ENCODE measurements at regions not wholly inside any gene's neighbourhood (a gene's known extent, or its start where the extent isn't known, plus 50 kb on each side); places are given as distances from the start of the nearest gene placed in this dataset.

DNA sequence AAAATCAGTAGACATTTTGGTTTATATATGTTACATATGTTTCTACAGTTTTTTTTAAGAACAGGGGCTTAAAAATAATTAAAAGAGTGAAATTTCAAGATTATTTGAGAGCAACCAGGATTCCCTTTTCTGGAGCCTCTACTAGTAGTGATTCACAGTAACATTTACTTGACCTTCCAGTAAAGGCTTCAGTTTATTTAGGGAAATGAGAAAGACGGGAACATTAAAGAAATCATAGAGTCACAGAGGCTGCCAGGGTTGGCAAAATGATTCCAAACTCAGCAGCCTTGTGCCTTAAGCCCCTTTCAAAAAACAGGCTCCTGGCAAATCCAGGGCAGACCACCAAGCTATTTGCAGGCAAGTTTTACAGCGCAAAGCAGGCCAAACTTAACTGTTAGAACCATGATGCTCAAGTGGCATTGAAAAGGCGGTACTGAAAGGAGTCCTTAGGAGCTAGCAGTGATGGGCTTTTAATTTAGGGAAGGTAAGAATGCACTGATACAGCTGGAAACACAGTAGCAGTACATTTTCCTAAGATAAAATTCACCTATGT is 201.1 kb upstream of the ADAMTS9 start:
- WGBS, 2 experiments (ENCODE audit: low coverage in 1 of 2, low lambda C conversion rate in 2 of 2, missing lambda C conversion rate in 2 of 2), result 78 to 85% methylated on average over 3 of the region's 3 CpGs
- Histone ChIP-seq H4K20me1 (ENCODE audit: insufficient read depth) (no peaks in the 10 kb centered on the region), H3K79me2 (ENCODE audit: insufficient read depth) (no peaks in the 10 kb centered on the region), H3K36me3 (ENCODE audit: low read depth) (no peaks in the 10 kb centered on the region), H3K4me1 (ENCODE audit: insufficient read depth) (no peaks in the 10 kb centered on the region), H3K4me2 (ENCODE audit: unreplicated experiment) (no peak overlapping the region), H3K9me3 (ENCODE audit: low read depth) (no peaks in the 10 kb centered on the region), H3K4me3 (no peak overlapping the region), H3K9me2 (ENCODE audit: insufficient read depth) (no peaks in the 10 kb centered on the region), H3K27ac (no peak overlapping the region), H3K27me3 (replicated peaks; ENCODE audit: insufficient read depth) (no peaks in the 10 kb centered on the region), H2AFZ (no peak overlapping the region), H3F3A (ENCODE audit: insufficient read depth) (no peaks in the 10 kb centered on the region), H3K9ac (no peak overlapping the region)
- no peak for DNase-seq
- in situ Hi-C loops (cut with MboI), result no loop called here
- TF ChIP-seq EZH2 (IDR thresholded peaks at IDR 0.05; ENCODE audit: insufficient read depth, poor library complexity, severe bottlenecking) (no peak), EZH2phosphoT487 (IDR thresholded peaks at IDR 0.05; ENCODE audit: insufficient read depth, low read depth) (no peak)

DNA sequence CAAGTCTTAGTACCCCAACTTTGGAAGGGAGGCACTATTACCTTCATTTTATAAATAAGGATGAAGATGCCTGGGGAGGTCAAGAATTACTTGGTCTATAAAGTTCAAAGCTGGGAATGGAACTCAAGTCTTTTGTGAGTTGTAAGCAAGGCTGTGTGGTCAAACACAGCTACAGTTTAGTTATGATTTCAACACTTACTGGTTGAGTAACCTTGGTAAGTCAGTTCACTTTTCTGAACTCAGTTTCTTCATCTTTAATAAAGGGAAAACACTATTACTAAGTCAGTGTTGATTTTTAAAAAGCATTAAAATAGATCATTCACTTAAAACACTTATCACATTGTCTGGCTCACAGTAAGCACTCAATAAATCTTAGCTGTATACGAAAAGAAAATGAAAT is 200.4 kb upstream of the ADAMTS9 start:
- Histone ChIP-seq H3K27ac (no peak overlapping the region), H3K9ac (no peak overlapping the region), H3K4me1 (ENCODE audit: insufficient read depth) (no peaks in the 10 kb centered on the region), H3K4me2 (ENCODE audit: unreplicated experiment) (no peak overlapping the region), H3K9me2 (ENCODE audit: insufficient read depth) (no peaks in the 10 kb centered on the region), H2AFZ (no peak overlapping the region), H4K20me1 (ENCODE audit: insufficient read depth) (no peaks in the 10 kb centered on the region), H3K27me3 (replicated peaks; ENCODE audit: insufficient read depth) (no peaks in the 10 kb centered on the region), H3K36me3 (ENCODE audit: low read depth) (no peaks in the 10 kb centered on the region), H3K4me3 (no peak overlapping the region), H3K79me2 (ENCODE audit: insufficient read depth) (no peaks in the 10 kb centered on the region), H3F3A (ENCODE audit: insufficient read depth) (no peaks in the 10 kb centered on the region), H3K9me3 (ENCODE audit: low read depth) (no peaks in the 10 kb centered on the region)
- 46 to 59% methylated on average over 1 of the region's 1 CpG for WGBS, 2 experiments (ENCODE audit: low coverage in 1 of 2, low lambda C conversion rate in 2 of 2, missing lambda C conversion rate in 2 of 2)
- TF ChIP-seq EZH2 (IDR thresholded peaks at IDR 0.05; ENCODE audit: insufficient read depth, poor library complexity, severe bottlenecking) (no peak), EZH2phosphoT487 (IDR thresholded peaks at IDR 0.05; ENCODE audit: insufficient read depth, low read depth) (no peak)
- no peak for DNase-seq
- in situ Hi-C loops (cut with MboI), result no loop called here

DNA sequence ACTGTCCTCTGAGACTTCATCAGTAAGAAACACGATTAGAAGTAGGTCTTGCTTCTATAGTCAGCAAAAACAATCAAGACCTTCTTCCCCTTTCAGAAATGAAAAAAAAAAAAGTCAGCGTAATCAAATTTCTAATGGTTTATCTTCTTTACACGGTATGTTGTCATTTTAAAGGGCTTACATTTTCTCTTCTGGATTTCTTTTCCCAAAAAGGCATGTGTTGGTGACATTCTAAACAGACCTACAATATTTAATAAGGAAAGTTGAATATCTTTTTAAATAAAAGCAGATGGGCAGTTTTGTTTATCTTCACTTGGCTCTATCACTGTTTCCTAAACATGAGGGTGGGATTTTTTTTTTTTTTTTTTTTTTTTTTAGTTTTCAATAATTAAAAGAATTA is 197.3 kb upstream of the ADAMTS9 start:
- no peak overlapping the region for H3K27ac ChIP-seq

DNA sequence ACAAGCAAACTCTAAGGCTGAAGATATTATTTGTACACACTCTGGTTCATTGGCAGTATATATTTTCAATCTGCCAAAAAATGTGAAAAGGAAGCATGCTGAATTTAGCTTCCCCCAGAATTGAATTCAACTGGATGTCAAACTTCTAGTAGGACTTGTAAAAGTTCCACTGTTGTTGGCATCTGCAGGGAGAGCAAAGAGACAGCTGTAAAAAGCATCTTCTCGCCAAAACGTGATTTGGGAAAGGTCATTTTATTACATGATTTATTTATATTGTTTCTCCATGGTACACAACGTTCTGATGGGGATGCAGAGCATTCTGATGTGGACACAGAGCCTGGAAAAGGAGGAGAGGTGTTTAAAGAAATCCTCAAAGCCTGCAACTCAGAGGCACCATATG is 196.7 kb upstream of the ADAMTS9 start:
- in situ Hi-C loops (cut with MboI), result no loop called here
- Histone ChIP-seq H3K9me3 (ENCODE audit: low read depth) (no peaks in the 10 kb centered on the region), H3K79me2 (ENCODE audit: insufficient read depth) (no peaks in the 10 kb centered on the region), H2AFZ (no peak overlapping the region), H3K9me2 (ENCODE audit: insufficient read depth) (no peaks in the 10 kb centered on the region), H3F3A (ENCODE audit: insufficient read depth) (no peaks in the 10 kb centered on the region), H3K36me3 (ENCODE audit: low read depth) (no peaks in the 10 kb centered on the region), H3K4me3 (no peak overlapping the region), H3K4me2 (ENCODE audit: unreplicated experiment) (no peak overlapping the region), H3K4me1 (ENCODE audit: insufficient read depth) (no peaks in the 10 kb centered on the region), H4K20me1 (ENCODE audit: insufficient read depth) (no peaks in the 10 kb centered on the region), H3K9ac (no peak overlapping the region), H3K27me3 (replicated peaks; ENCODE audit: insufficient read depth) (no peaks in the 10 kb centered on the region), H3K27ac (no peak overlapping the region)
- TF ChIP-seq EZH2phosphoT487 (IDR thresholded peaks at IDR 0.05; ENCODE audit: insufficient read depth, low read depth), result no peak
- TF ChIP-seq EZH2 (IDR thresholded peaks at IDR 0.05; ENCODE audit: insufficient read depth, poor library complexity, severe bottlenecking), result no peak
- no peak for DNase-seq
- 6 to 15% methylated on average over 3 of the region's 3 CpGs for WGBS, 2 experiments (ENCODE audit: low coverage in 1 of 2, low lambda C conversion rate in 2 of 2, missing lambda C conversion rate in 2 of 2)

More for the DNA sequence above, 197.3 kb upstream of the ADAMTS9 start:
- Histone ChIP-seq H3K36me3 (ENCODE audit: low read depth) (no peaks in the 10 kb centered on the region), H3K4me2 (ENCODE audit: unreplicated experiment) (no peak overlapping the region), H3K79me2 (ENCODE audit: insufficient read depth) (no peaks in the 10 kb centered on the region), H3K4me3 (no peak overlapping the region), H4K20me1 (ENCODE audit: insufficient read depth) (no peaks in the 10 kb centered on the region), H3K4me1 (ENCODE audit: insufficient read depth) (no peaks in the 10 kb centered on the region), H3F3A (ENCODE audit: insufficient read depth) (no peaks in the 10 kb centered on the region), H2AFZ (no peak overlapping the region), H3K27me3 (replicated peaks; ENCODE audit: insufficient read depth) (no peaks in the 10 kb centered on the region), H3K9me2 (ENCODE audit: insufficient read depth) (no peaks in the 10 kb centered on the region), H3K9me3 (ENCODE audit: low read depth) (no peaks in the 10 kb centered on the region), H3K9ac (no peak overlapping the region)
- DNase-seq, result no peak
- 40 to 44% methylated on average over 3 of the region's 3 CpGs for WGBS, 2 experiments (ENCODE audit: low coverage in 1 of 2, low lambda C conversion rate in 2 of 2, missing lambda C conversion rate in 2 of 2)
- in situ Hi-C loops (cut with MboI), result no loop called here
- TF ChIP-seq EZH2 (IDR thresholded peaks at IDR 0.05; ENCODE audit: insufficient read depth, poor library complexity, severe bottlenecking) (no peak), EZH2phosphoT487 (IDR thresholded peaks at IDR 0.05; ENCODE audit: insufficient read depth, low read depth) (no peak)

DNA sequence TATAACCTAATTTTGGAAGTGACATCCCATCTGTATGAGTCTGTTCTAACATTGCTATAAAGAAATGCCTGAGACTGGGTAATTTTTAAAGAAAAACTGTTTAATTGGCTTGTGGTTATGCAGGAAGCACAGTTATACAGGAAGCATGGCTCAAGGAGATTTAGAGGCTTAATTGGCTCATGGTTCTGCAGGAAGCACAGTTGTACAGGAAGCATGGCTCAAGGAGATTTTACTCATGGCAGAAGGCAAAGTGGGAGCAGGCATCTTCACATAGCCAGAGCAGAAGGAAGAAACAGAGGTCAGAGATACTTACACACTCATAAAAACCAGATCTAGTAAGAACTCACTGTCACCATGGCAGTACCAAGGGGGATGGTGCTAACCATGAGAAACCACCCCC is 193.1 kb upstream of the ADAMTS9 start:
- in situ Hi-C loops (cut with MboI), result no loop called here
- no peak overlapping the region for H2AFZ ChIP-seq
- no peak overlapping the region for H3K9ac ChIP-seq
- no peaks in the 10 kb centered on the region for H3K9me3 ChIP-seq (ENCODE audit: low read depth)
- no peaks in the 10 kb centered on the region for H3K36me3 ChIP-seq (ENCODE audit: low read depth)
- no peaks in the 10 kb centered on the region for H3F3A ChIP-seq (ENCODE audit: insufficient read depth)
- H3K79me2 ChIP-seq (ENCODE audit: insufficient read depth), result no peaks in the 10 kb centered on the region
- H3K4me3 ChIP-seq, result no peak overlapping the region
- no peak overlapping the region for H3K4me2 ChIP-seq (ENCODE audit: unreplicated experiment)
- no peak for DNase-seq
- TF ChIP-seq EZH2phosphoT487 (IDR thresholded peaks at IDR 0.05; ENCODE audit: insufficient read depth, low read depth) (no peak), EZH2 (IDR thresholded peaks at IDR 0.05; ENCODE audit: insufficient read depth, poor library complexity, severe bottlenecking) (no peak)
- no peaks in the 10 kb centered on the region for H4K20me1 ChIP-seq (ENCODE audit: insufficient read depth)
- 0 out of 2 replicates have a peak, but pooled peaks cover 5% of the 10 kb centered on the region for H3K4me1 ChIP-seq (ENCODE audit: insufficient read depth)
- H3K27ac ChIP-seq, result no peak overlapping the region
- H3K27me3 ChIP-seq (replicated peaks; ENCODE audit: insufficient read depth), result no peaks in the 10 kb centered on the region
- H3K9me2 ChIP-seq (ENCODE audit: insufficient read depth), result no peaks in the 10 kb centered on the region
